ENCODE measurements at regions not wholly inside any gene's neighbourhood (a gene's known extent, or its start where the extent isn't known, plus 50 kb on each side); places are given as distances from the start of the nearest gene placed in this dataset.

- H3K4me3 Mint-ChIP-seq, result no peak overlapping the region
- no peaks in the 10 kb centered on the region for H3K27me3 Mint-ChIP-seq
- no peaks in the 10 kb centered on the region for H3K9me3 Mint-ChIP-seq
- CTCF ChIA-PET, result no interaction called here
- POLR2A ChIA-PET, result no interaction called here
- no peak overlapping the region for H3K27ac Mint-ChIP-seq
- DNase-seq, result no peak
- no peaks in the 10 kb centered on the region for H3K36me3 Mint-ChIP-seq (ENCODE audit: low read depth)
- H3K4me1 Mint-ChIP-seq, result no peaks in the 10 kb centered on the region
Observed at GRCh38 chr2:228263156-228263555, 81.7 kb upstream of the SPHKAP start.

GRCh38 chr2:228261546-228261945, 80.1 kb upstream of the SPHKAP start:
- Mint-ChIP-seq H3K36me3 (ENCODE audit: low read depth) (no peaks in the 10 kb centered on the region), H3K27me3 (no peaks in the 10 kb centered on the region), H3K4me1 (no peaks in the 10 kb centered on the region), H3K27ac (no peak overlapping the region), H3K4me3 (no peak overlapping the region), H3K9me3 (no peaks in the 10 kb centered on the region)
- ChIA-PET POLR2A (no interaction called here), CTCF (no interaction called here)
- no peak for DNase-seq

GRCh38 chr2:228257379-228257778, 75.9 kb upstream of the SPHKAP start:
- CTCF ChIA-PET, result no interaction called here
- no peaks in the 10 kb centered on the region for H3K27me3 Mint-ChIP-seq
- POLR2A ChIA-PET, result no interaction called here

GRCh38 chr2:228253752-228254151, 72.3 kb upstream of the SPHKAP start:
- no peak for DNase-seq
- Mint-ChIP-seq H3K9me3 (no peaks in the 10 kb centered on the region), H3K27ac (no peak overlapping the region), H3K27me3 (no peaks in the 10 kb centered on the region), H3K4me3 (no peak overlapping the region), H3K4me1 (no peaks in the 10 kb centered on the region), H3K36me3 (ENCODE audit: low read depth) (no peaks in the 10 kb centered on the region)
- CTCF ChIA-PET, result no interaction called here
- POLR2A ChIA-PET, result no interaction called here

More at GRCh38 chr2:228257379-228257778, 75.9 kb upstream of the SPHKAP start:
- no peak for DNase-seq
- Mint-ChIP-seq H3K4me1 (no peaks in the 10 kb centered on the region), H3K4me3 (no peak overlapping the region), H3K27ac (no peak overlapping the region), H3K9me3 (no peaks in the 10 kb centered on the region), H3K36me3 (ENCODE audit: low read depth) (no peaks in the 10 kb centered on the region)

GRCh38 chr2:228247335-228247734, 65.8 kb upstream of the SPHKAP start:
- no peaks in the 10 kb centered on the region for H3K36me3 Mint-ChIP-seq (ENCODE audit: low read depth)
- DNase-seq, result no peak
- no peaks in the 10 kb centered on the region for H3K4me1 Mint-ChIP-seq
- no peak overlapping the region for H3K4me3 Mint-ChIP-seq
- H3K27ac Mint-ChIP-seq, result no peak overlapping the region
- no peaks in the 10 kb centered on the region for H3K27me3 Mint-ChIP-seq
- ChIA-PET POLR2A (no interaction called here), CTCF (no interaction called here)
- peaks cover 2% of the 10 kb centered on the region for H3K9me3 Mint-ChIP-seq

GRCh38 chr2:228245601-228246000, 64.1 kb upstream of the SPHKAP start:
- Mint-ChIP-seq H3K4me3 (no peak overlapping the region), H3K27ac (no peak overlapping the region), H3K4me1 (no peaks in the 10 kb centered on the region), H3K27me3 (no peaks in the 10 kb centered on the region), H3K9me3 (peaks cover 2% of the 10 kb centered on the region), H3K36me3 (ENCODE audit: low read depth) (no peaks in the 10 kb centered on the region)
- CTCF ChIA-PET, result no interaction called here
- DNase-seq, result no peak
- POLR2A ChIA-PET, result no interaction called here

- ChIA-PET POLR2A (no interaction called here), CTCF (no interaction called here)
- no peaks in the 10 kb centered on the region for H3K4me1 Mint-ChIP-seq
- peaks cover 2% of the 10 kb centered on the region for H3K9me3 Mint-ChIP-seq
- H3K27me3 Mint-ChIP-seq, result no peaks in the 10 kb centered on the region
- no peak overlapping the region for H3K4me3 Mint-ChIP-seq
- no peak for DNase-seq
- H3K36me3 Mint-ChIP-seq (ENCODE audit: low read depth), result no peaks in the 10 kb centered on the region
- H3K27ac Mint-ChIP-seq, result no peak overlapping the region
Observed at GRCh38 chr2:228242591-228242990, 61.1 kb upstream of the SPHKAP start.

GRCh38 chr2:228239907-228240561, 58.5 kb upstream of the SPHKAP start:
- Mint-ChIP-seq H3K9me3 (no peaks in the 10 kb centered on the region), H3K27me3 (no peaks in the 10 kb centered on the region), H3K27ac (no peak overlapping the region), H3K4me1 (no peaks in the 10 kb centered on the region), H3K36me3 (ENCODE audit: low read depth) (no peaks in the 10 kb centered on the region), H3K4me3 (no peak overlapping the region)
- ChIA-PET CTCF (no interaction called here), POLR2A (no interaction called here)
- DNase-seq, result no peak

GRCh38 chr2:228239207-228239906, 57.9 kb upstream of the SPHKAP start:
- no peak for DNase-seq
- H3K4me1 Mint-ChIP-seq, result no peaks in the 10 kb centered on the region
- ChIA-PET POLR2A (no interaction called here), CTCF (no interaction called here)
- H3K27ac Mint-ChIP-seq, result no peak overlapping the region
- H3K36me3 Mint-ChIP-seq (ENCODE audit: low read depth), result no peaks in the 10 kb centered on the region
- H3K4me3 Mint-ChIP-seq, result no peak overlapping the region
- H3K9me3 Mint-ChIP-seq, result no peaks in the 10 kb centered on the region
- no peaks in the 10 kb centered on the region for H3K27me3 Mint-ChIP-seq
